ENCODE measurements at regions not wholly inside any gene's neighbourhood (a gene's known extent, or its start where the extent isn't known, plus 50 kb on each side); places are given as distances from the start of the nearest gene placed in this dataset.
"Not testable (repeated sequence)": the region's sequence is repeated elsewhere in the genome, so short reads cannot be mapped to it uniquely, and the experiment has no call there.

DNA sequence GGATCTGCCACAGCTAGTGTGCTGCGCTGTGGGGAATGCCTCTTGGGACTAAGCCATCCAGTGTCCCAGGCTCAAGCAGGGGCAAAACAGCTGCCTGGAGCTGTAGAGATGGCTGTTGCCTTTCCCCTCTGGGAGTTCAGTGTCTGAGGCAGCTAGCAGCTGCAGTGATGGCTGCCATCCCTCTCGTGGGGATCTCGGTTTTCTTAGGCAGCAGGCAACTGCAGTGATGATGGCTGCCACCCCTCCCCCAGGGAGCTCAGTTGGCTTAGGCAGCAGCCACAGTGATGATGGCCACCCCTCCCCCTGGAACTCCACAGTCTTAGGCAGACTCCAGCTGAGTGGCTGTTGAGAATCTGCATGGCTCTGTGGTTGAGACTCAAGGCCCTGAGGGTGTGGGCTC is 1389.2 kb upstream of the NUDT12 start:
- DNase-seq (ENCODE audit: low read depth in 2 of 2), result no peak

DNA sequence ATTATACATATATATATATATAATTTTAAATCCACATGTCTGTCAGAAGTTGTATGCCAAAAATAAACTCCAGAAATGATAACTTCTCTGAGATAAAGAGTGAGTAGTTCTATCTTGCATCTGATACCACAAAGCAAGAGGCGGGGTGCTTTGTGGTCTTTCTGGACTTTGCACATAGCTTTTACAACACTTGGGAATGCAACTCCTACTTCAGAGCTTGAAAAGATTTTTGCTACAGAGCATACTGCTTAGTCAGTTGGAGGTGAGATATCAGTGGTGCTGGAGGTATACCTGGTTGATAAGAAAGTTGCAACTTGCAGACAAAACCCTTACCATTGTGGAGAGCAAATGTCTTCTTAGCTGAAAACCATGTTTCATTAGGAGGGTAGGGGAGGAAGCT is 1384.5 kb upstream of the NUDT12 start:
- DNase-seq (ENCODE audit: low read depth in 2 of 2), result no peak

DNA sequence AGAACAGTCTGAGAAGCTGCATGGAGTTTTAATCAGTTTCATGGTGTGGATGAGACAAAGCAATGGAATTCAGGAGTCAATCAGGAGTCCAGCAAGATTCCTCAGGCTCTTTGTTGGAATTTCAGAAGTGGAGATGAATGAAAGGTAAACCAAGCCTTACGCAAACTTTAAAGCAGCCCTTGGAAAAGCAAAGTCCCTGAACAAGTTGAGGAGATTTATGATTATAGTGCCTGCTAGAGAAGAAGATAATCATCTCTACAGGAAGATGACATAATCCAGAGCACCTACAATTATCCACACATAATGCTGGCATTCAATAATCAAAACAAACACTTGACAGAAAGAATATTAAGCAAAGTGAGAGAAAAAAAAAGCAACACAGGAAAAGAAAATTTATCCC is 1380.1 kb upstream of the NUDT12 start:
- DNase-seq (ENCODE audit: low read depth in 2 of 2), result no peak

DNA sequence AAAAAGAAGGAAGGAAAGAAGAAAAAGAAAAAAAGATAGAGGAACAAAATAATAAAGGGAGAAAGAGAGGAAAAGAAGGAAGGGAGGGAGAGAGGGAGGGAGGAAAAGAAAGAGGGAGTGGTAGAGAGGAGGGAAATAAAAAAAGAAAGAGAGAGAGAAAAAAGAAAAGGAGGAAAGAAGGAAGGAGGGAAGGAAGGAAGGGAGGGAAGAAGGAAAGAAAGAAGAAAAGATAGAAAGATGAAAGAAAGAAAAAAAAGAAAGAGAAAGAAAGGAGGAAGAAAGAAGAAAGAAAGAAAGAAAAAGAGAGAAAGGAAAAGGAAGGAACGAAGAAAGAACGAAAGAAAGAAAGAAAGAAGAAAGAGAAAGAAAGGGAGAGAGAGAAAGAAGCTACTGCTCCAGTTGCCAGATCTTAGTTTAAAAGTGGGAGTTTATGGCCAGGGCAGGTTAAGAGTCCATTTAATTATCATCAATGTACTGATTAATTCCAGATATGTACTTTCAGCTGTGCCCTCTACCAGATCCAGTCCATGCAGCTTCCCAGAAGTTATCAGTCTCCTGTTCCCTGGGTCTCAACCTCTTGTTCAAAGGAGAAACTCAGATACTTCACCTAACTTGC is 1378.5 kb upstream of the NUDT12 start:
- DNase-seq (ENCODE audit: low read depth in 2 of 2), result no peak

DNA sequence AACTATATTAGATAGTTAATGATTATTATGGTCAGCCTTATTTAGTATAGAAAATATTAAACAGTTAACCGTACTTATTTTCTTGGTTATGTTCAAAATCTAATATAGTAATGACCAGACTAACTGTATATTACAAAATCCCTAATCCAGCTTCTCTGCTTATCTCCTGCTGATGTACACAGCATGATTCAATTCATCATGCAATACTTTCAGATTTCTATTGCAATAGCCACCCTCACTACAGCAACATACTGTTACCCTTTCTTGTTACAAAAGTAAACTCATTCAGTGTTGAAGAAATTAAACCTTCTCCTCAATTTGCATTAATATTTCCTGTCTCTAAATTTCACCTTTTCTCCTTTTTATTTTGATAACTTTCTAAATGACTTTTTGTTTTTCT is 1375.0 kb upstream of the NUDT12 start:
- no peak for DNase-seq (ENCODE audit: low read depth in 2 of 2)

DNA sequence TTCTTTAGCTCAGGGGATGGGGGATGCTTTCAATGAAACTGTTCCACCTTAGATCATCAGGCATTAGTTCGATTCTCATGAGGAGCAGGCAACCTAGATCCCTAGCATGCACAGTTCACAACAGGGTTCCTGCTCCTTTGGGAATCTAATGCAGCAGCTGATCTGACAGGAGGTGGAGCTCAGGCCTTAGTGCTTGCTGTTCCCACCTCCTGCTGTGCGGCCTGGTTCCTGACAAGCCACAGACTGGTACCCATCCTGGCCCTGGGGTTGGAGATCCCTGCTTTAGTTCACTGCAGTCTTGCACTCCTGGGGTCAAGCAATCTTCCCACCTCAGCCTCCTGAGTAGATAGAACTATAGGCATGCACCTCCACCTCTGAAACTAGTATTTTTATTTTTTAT is 1369.8 kb upstream of the NUDT12 start:
- DNase-seq (ENCODE audit: low read depth in 2 of 2), result no peak

DNA sequence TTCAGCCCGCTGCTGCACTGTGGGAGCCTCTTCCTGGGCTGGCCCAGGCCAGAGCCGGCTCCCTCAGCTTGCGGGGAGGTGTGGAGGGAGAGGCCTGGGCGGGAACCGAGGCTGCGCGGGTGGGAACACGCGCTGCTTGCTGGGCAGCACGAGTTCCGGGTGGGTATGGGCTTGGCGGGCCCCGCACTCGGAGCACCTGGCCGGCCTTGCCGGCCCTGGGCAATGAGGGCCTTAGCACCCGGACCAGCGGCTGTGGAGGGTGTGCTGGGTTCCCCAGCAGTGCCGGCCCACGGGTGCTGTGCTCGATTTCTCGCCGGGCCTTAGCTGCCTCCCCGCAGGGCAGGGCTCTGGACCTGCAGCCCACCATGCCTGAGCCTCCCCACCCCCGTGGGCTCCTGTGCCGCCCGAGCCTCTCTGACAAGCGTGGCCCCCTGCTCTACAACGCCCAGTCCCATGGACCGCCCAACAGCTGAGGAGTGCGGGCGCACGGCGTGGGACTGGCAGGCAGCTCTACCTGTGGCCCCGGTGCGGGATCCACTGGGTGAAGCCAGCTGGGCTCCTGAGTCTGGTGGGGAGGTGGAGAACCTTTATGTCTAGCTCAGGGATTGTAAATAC is 1366.4 kb upstream of the NUDT12 start:
- DNase-seq (ENCODE audit: low read depth in 2 of 2), result no peak

DNA sequence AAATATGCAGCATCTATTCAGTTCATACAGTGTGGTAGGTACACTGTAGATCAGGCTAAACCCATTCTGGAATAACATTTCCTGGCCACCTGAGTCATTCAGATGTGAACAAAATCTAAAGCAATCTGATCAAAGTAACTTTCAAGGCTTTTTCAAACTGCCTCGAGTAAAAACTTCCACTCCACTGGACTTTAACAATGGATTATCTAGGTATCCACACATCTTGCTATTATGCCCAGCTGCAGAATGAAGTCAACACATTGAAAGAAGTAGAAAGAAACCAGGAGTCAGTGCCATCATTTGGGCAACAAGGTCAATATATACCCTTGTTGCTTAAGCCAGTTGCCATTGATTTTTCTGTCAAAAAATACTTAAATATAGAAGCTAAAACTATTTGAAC is 1352.6 kb upstream of the NUDT12 start:
- no peak for DNase-seq (ENCODE audit: low read depth in 2 of 2)

DNA sequence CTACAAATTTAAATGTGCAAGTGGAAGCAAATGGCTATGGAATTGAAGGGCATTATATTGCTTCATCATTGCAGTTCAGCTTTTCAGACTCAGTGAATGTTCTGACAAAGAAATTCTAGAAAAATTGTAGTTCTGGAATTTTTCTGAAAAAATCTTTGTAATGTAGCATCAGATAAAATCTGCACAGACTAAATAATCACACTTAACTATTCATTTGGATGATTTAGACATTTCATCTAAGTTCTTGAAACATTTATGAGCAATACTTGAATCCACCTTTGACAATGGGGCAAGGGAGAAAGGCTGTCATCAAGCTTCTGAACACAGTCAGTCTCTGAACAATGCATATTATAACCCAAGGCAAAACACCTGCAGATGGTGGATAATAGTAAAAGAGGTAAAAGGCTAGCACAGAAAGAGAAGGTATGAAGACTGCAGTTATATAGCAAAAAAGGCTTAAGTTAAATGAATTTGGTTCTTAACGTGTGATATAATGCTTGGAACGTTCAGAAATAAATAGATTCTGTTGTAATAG is 1352.0 kb upstream of the NUDT12 start:
- DNase-seq (ENCODE audit: low read depth in 2 of 2), result no peak

DNA sequence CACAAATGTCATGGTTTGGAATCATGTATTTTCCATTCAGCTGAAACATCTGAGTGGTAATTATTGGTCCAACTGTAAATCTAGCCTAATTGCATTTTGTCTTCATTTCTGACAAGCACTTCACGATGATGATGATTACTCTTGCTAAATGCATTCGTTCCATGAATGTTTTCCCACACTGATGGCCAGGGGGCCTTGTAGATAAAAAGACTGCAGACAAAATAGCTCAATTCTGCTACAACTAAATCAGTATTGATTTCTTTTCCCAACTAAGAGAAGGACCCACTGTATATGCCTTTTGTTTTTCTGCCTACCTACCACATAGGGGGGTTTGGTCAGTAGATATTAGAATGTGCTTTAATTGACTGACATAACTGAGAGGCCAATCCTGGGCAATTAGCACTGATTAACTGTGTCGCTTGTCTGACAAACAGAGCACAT is 1351.3 kb upstream of the NUDT12 start:
- DNase-seq (ENCODE audit: low read depth in 2 of 2), result no peak

DNA sequence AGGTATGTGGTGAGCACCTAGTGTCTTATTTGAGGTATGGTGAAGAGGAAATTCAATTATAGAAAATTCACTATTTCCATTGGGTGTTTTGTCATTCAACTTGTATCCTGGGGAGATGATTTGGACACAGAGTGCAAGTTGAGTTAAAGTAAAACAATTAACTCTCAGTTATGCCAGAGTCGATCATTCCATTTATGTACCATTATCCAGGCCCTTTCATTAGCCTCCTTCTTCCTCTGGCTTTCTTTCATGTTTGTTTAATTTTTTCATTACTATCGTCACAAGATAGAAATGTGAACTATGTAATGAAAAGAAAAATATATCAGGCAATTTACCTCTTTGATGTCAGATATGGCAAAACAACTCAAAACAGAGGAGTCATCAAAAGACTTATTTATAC is 1347.2 kb upstream of the NUDT12 start:
- DNase-seq (ENCODE audit: low read depth in 2 of 2), result no peak

DNA sequence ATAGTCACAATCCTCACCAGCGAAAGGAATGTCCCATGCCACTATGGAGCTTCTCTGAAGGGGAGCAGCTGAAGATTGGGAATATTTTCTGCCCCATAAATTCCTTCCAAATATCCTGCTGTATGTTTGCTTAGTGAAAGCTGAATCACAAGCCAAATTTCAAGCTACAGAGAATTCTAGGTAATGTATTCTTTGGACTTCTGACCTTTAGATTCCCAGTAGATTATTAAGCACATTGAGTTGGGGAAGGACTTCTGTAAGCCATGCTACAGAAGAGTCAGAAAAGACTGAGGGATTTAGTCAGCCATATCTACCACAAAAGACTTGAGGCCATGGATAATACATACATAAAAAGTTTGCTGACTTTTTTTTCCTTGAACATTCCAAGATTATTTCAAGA is 1342.0 kb upstream of the NUDT12 start:
- no peak for DNase-seq (ENCODE audit: low read depth in 2 of 2)

DNA sequence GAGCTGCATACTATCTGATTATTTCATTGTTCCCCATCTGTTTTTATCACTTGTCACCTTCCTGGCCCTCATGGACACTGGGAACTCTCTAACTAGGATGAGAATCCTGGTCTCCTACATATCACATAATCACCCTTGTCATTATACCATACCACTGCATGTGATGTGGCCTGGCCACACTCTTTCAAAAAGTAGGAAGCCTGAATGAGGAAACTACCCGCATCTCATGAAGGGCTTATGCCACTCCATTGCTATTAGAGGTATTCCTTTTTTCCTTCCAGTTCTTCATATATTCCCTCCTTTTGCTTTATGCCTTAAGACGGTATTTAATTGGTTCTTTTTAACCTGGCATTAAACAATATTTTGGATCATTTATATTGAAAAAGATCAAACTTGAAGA is 1341.4 kb upstream of the NUDT12 start:
- no peak for DNase-seq (ENCODE audit: low read depth in 2 of 2)

DNA sequence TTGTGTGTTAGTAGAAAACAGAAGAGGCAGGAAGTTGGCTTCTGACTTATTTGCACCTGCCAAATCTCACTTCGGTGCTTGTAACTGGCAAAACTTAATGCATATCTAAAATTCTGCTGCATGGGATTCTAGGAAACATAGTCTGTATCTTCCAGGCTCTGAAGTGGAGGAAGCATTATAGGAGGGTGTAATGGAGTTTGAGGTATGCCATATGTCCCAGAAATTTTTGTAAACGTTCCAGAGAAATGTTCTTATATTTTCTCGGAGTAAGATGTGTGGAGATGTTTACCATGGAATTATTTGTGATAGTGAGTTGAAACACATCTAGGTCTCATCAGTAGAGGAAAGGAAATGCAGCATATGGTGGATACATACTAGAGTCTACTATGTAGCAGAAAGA is 1329.0 kb upstream of the NUDT12 start:
- DNase-seq (ENCODE audit: low read depth in 2 of 2), result no peak

DNA sequence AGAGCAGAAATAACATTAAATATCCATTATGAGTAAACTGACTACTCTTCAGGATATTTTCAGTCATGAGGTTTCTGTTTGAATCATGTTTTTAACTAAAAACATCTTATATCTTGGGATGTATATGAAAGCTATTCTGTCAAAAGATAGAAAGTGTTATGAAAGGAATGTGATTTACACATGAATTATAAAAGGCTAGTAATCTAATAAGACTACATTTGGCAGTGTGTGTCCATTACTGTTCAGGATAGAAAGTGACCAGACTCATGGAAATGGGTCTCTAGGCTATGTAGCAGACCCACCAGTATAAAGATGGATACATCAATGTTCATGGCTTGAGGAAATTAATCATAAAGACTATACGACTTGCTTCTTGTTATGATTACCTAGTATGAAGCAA is 1328.2 kb upstream of the NUDT12 start:
- no peak for DNase-seq (ENCODE audit: low read depth in 2 of 2)

DNA sequence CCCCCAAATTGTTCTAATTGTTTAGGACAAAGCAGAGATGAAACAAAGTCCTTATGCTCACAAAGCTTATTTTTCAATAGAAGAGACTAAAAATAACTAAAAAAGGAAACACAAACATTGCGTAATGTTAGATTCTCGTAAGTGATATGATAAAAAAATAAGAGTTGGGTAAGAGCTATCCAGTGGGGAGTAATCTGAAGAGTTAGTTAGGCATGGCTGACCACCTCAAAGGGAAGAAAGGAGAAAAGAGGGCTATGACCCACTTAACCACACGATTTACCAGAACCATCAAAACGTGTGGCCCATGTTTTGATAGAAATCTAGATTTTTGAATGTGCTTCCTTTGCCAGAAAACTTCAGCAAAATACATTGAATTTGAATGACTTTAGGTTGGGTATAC is 1296.8 kb upstream of the NUDT12 start:
- no peak for DNase-seq (ENCODE audit: low read depth in 2 of 2)

DNA sequence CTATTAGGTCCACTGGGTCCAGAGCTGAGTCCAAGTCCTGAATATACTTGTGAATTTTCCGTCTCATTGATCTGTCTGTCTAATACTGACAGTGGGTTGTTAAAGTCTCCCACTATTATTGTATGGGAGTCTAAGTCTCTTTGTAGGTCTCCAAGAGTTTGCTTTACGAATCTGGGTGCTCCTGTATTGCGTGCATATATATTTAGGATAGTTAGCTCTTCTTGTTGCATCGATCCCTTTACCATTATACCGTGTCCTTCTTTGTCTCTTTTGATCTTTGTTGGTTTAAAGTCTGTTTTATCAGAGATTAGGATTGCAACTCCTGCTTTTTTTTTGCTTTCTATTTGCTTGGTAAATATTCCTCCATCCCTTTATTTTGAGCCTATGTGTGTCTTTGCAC is 1289.5 kb upstream of the NUDT12 start:
- DNase-seq (ENCODE audit: low read depth in 2 of 2), result not testable (repeated sequence)

DNA sequence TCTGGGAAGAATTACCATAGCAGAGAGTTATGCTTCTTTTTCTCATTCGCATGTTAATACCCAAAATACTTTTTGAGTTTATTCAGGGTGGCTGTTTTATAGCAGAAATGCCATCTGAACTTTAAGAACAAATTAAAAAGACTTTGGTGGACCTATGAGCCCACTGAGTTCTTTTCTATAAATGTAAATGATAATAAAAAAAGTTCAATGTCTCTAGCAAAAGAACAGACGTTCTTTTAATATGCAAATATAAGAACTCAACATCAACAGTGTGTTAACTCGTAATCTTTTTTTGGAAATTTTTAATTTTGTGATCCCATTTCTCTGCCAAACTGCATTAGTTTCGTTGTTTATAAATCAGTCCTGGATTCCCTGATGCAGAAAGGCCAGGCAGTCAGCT is 1283.0 kb upstream of the NUDT12 start:
- no peak for DNase-seq (ENCODE audit: low read depth in 2 of 2)

DNA sequence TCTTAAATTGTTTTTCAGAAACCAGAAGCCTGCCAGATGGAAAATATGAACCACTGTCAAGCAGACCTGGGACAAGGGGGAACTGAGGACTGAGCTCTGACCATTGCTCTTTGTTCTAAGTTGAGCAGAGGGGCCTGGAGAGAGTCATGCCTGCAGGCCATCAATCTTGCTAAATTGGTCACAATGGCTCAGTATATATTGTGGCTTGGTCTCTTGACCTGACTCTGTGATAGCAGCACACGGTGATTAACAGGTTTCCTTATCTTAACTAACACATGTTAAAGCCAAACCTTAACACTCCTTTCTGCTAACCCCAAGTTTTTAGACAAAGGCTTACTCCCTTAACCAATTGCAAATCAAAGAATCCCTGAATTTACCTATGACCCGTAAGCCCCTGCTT is 1281.2 kb upstream of the NUDT12 start:
- no peak for DNase-seq (ENCODE audit: low read depth in 2 of 2)

DNA sequence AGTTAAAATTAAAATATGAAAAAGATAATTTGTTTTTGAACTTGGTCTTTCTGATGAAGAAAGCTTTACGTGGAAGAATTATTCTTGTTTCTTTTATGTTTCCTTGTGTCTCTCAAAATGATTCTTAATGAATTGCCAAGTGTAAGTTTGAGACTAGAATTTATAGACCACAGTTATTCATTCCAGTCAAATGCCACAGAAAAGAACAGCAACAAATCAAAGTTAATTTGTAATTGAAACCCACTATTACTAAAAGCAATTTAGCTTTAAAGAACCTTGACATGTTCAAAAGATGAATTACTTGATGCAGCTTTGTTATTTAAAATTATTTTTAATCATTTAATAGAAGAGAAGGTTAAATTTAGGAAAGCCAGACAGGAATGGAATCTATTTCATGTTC is 1277.7 kb upstream of the NUDT12 start:
- DNase-seq (ENCODE audit: low read depth in 2 of 2), result no peak

DNA sequence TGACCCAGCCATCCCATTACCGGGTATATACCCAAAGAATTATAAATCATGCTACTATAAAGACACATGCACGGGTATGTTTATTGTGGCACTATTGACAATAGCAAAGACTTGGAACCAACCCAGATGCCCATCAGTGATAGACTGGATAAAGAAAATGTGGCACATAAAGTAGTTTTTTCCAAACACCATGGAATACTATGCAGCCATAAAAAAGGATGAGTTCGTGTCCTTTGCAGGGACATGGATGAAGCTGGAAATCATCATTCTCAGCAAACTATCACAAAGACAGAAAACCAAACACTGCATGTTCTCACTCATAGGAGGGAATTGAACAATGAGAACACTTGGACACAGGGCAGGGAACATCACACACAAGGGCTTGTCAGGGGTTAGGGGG is 1268.9 kb upstream of the NUDT12 start:
- not testable (repeated sequence) for DNase-seq (ENCODE audit: low read depth in 2 of 2)

DNA sequence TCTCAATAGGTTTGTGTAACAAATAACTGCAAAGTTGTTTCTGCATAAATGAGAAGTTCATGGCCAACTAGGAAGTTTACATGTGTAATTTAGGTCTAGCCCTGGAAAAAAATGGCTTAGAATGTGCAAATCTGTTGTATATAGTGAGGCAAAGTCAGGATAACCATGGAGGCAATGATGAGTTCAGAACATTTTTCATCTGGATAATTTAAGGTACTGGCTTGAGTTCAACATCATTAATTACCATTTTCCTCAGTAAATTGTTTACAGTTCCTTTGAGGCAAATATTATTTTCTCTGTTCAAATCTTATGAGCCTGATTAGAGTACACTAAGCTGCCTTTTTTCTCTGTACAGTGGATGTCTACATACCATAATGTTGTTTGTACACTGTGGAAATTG is 1259.0 kb upstream of the NUDT12 start:
- DNase-seq (ENCODE audit: low read depth in 2 of 2), result no peak

DNA sequence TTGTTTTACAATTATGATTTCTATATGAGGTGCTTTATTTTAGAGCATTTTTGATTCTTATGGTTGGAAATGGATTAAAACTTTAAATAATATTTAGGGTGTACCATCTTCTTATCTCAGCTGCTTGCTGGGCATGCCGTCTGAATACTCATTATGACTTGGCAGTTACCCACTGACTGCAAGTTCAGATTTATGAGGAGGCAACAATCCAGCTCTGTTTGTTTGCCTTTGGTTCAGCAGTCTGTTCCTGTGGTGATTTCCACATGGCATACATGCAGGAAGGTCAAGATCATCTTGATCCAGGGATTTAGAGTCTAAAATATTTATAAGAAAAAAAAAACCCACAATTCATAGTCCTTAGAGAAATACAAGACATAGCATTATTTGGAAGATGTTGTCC is 1254.5 kb upstream of the NUDT12 start:
- DNase-seq (ENCODE audit: low read depth in 2 of 2), result no peak

DNA sequence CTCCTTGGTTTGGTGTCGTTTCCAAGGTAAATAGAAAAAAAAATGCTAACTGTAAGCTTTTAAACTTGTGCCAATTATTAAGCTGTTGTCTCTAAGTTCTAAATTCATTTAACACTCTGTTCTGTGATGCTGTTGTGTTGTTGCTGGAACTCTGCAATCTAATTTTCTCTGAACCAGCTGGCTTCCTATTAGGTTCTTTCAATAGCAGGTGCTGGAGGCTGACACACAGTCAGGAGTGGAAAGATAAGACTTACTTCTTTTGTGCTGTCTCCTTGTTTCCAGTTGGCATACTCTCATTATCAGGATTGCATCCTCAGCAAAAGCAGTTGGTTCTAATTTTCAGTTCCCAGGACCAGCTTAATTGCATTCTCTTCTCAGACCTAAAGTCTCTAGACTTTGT is 1252.6 kb upstream of the NUDT12 start:
- no peak for DNase-seq (ENCODE audit: low read depth in 2 of 2)

Data from dermis microvascular lymphatic vessel endothelial cell (primary cell).